NCI-H460 (cell line): ENCODE measurements at regions not wholly inside any gene's neighbourhood (a gene's known extent, or its start where the extent isn't known, plus 50 kb on each side); places are given as distances from the start of the nearest gene placed in this dataset.
"Not testable (repeated sequence)": the region's sequence is repeated elsewhere in the genome, so short reads cannot be mapped to it uniquely, and the experiment has no call there.

Experiments
- DNase-seq: peaks from one replicate; pipeline ENCODE4 v3.0.0-alpha.2; 2016; ENCODE audit warnings: low read depth; ENCODE audit errors: extremely low read depth

GRCh38 chr20:30631261-30631789 lies 626.1 kb upstream of the DEFB115 start:
- DNase-seq, result not testable (repeated sequence)

GRCh38 chr20:30632773-30633172 lies 624.7 kb upstream of the DEFB115 start:
- not testable (repeated sequence) for DNase-seq

DNA sequence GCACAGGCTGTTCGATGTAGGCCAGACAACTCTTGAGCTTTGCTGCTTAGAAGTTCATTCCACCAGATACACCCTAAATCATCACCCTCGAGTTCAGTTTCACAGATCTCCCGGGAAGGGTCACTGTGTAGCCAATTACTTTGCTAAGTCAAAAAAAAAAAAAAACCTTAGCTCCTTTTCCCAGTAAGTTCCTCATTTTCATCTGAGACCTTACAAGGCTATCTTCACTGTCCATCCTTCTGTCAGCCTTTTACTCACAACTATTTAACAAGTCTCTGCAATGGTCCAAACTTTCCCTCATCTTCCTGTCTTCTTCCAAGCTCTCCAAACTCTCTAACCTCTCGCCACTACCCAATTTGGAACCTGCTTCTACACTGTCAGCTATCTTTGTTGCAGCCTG lies 615.9 kb upstream of the DEFB115 start:
- DNase-seq, result not testable (repeated sequence)

GRCh38 chr20:30660982-30661381 lies 596.5 kb upstream of the DEFB115 start:
- not testable (repeated sequence) for DNase-seq

GRCh38 chr20:30668418-30668817 lies 589.0 kb upstream of the DEFB115 start:
- not testable (repeated sequence) for DNase-seq

- not testable (repeated sequence) for DNase-seq
Observed at GRCh38 chr20:30669330-30670029, 588.0 kb upstream of the DEFB115 start.

- not testable (repeated sequence) for DNase-seq
Observed at GRCh38 chr20:30671120-30671519, 586.3 kb upstream of the DEFB115 start.

DNA sequence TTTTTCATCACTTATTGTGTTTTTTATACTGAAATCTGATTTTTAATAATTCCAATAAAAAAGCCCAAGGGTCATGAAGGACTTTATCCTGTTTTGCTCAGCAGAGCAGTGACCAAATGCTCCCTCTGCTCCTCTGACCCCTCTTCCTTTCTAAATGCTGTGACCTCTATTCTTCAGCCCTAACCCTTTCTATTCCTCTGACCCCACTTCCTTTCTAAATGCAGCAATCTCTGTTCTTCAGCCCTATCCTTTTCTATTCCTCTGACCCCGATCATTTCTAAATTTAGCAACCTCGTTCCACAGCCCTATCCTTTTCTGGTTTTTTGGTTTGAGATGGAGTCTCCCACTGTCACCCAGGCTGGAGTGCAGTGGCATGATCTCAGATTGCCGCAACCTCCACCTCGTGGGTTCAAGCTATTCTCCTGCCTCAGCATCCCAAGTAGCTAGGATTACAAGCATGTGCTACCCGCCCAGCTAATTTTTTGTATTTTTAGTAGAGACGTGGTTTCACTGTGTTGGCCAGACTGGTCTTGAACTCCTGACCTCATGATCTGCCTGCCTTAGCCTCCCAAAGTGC lies 581.4 kb upstream of the DEFB115 start:
- DNase-seq, result not testable (repeated sequence)

DNA sequence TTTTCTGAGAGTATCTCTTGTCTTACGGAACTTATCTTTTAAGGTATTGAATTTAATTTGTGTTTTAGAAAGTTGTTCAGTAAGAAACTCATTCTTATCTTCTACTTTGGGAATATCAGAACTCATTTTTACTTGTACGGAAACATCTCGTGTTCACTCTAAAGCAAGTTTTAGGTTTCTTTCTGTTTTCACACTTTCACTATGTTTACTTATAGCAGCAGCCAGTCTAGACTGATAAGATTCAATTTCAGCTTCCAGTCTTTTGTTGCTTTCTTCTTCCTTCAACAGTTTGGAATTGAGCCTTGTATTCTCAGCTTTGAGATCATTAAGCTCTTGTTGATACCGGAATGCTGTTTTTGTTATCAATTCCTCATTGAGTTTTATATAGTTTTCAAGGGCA lies 575.2 kb upstream of the DEFB115 start:
- not testable (repeated sequence) for DNase-seq

DNA sequence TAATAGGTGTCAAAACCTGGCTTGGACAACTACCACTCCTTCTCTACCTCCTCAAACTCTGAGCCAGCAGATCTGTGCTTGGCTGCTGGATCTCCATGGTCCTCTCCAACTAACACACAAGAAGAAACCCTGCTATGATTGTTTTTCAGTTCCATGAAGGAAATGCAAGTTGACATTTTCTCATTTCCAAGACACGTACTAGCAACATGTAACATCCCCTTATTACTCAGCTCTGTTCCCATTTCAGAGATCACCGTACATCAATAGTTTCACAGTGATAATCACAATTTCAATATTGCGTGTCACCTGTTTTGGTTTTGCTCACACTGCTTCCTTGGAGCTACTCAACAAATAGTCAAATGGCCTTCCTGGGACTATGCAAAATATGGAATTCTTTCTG lies 544.6 kb upstream of the DEFB115 start:
- DNase-seq, result not testable (repeated sequence)

- DNase-seq, result not testable (repeated sequence)
Observed at GRCh38 chr20:30719415-30720199, 537.9 kb upstream of the DEFB115 start.

DNA sequence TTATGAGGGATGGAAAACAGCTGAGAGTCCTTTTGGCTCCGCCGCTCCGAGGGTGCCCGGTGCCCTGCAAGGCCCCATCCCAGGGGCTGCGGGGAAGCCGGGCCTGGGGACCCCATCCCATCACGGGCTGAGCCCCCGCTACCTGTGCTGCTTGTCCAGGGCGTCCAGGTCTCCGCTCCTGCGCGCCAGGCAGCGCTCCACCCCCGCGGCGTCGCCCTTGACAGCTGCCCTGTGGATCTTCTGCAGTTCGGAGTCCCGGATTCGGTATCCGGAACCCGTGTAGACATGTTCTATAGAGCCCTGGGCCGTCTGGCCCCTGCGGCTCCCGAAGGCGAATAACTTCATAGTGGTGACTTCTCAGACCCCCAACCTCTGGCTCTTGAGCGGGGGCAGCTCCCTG lies 534.0 kb upstream of the DEFB115 start:
- DNase-seq, result not testable (repeated sequence)

DNA sequence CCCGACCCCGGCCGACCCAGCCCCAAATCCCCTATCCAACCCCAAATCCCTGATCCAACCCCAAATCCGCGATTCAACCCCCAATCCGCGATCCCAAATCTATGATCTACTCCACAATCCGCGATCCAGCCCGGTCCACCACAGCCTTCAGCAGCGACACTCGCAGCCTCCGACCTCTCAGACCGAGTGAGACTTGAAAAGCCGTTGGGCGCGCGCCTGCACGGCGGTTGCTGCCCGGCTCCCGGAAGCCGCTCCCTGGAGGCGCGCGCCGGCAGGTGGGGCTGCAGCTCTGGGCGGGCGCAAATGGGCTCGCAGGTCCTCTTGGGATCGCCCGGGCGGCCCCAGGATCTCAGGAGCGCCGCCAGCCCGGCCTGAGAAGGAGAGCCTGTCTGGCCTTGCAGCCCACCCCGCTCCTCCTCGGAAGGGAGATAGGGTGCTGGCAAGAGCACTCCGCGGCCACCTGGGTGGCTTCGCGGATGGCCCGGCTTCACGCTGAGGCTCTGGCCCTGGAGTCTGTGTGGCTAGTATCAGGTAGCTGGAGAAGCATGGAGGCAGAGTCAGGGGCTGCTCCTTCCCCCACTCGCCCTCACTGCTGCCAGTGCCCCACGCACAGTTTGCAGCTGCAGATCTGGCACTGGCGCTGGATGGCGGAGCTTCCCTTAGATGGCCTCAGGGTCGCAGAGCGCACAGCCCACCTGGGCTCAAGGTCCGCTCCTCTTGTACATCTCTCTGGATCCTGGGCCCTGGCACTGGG lies 533.4 kb upstream of the DEFB115 start:
- DNase-seq, result peak; percentile 62

GRCh38 chr20:30724688-30725074 lies 532.8 kb upstream of the DEFB115 start:
- not testable (repeated sequence) for DNase-seq

- DNase-seq, result not testable (repeated sequence)
Observed at GRCh38 chr20:30725188-30725587, 532.3 kb upstream of the DEFB115 start.

DNA sequence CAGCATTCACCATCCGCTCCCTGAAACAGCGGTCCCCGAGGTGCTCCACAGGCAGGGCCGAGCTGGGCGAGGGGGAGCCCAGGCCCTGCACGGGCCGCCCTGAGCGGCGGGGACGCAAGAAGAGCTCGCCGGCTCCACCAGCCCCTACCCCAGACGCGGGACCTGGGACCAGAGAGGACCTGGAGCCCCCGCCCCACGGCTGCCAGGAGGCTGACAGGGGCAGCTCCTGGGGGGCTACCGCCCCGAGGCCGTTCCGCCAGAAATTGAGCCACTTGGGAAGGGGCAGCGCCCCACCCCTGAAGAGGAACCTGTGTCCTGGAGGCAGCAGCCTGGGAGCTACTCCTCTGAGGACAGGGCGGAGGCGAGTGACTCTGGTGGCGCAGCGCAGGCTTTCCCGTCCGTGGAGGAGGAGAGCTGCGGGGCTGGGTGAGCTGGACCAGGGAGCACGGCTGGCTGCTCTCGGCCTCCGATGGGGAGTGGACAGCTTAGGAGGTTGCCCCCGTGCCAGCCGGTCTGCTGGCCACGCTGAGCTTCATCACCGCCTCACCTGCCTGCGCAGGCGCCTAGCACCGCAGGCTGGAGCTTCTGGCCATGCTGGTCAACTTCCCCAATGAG lies 529.1 kb upstream of the DEFB115 start:
- DNase-seq, result not testable (repeated sequence)
